OCI-LY1 (cell line): ENCODE measurements at regions not wholly inside any gene's neighbourhood (a gene's known extent, or its start where the extent isn't known, plus 50 kb on each side); places are given as distances from the start of the nearest gene placed in this dataset.

Experiments used
- H2AFZ ChIP-seq: fragments of 200-600 bp; sonication (generic), shearing (Covaris generic); 2 replicates; pipeline ENCODE4 v1.6.0; 2014; ENCODE audit warnings: antibody characterized with exemption, mild to moderate bottlenecking, low read length
- H3F3A ChIP-seq: fragments of 200-600 bp; sonication (generic), shearing (Covaris generic); 2 replicates; pipeline ENCODE4 v1.6.0; 2014; ENCODE audit warnings: mild to moderate bottlenecking, antibody characterized with exemption, low read length, moderate library complexity; ENCODE audit not compliant: insufficient read depth
- H3K27ac ChIP-seq: fragments of 200-600 bp; sonication (generic); 2 replicates; pipeline ENCODE4 v1.5.1; 2014; ENCODE audit warnings: low read length, mixed run types, mild to moderate bottlenecking, low read depth; ENCODE audit not compliant: poor library complexity, severe bottlenecking
- H3K27me3 ChIP-seq: fragments of 200-600 bp; sonication (generic); 2 replicates; pipeline ENCODE4 v1.6.0; 2014; ENCODE audit warnings: antibody characterized with exemption, mild to moderate bottlenecking, low read length, moderate library complexity; ENCODE audit not compliant: insufficient read depth
- H3K36me3 ChIP-seq: fragments of 200-600 bp; sonication (generic); 2 replicates; pipeline ENCODE4 v1.6.1; 2014; ENCODE audit warnings: mild to moderate bottlenecking, antibody characterized with exemption, low read length, moderate library complexity, mixed read lengths; ENCODE audit not compliant: insufficient read depth
- H3K4me1 ChIP-seq: fragments of 200-600 bp; sonication (generic); 2 replicates; pipeline ENCODE4 v1.5.1; 2014; ENCODE audit warnings: mild to moderate bottlenecking, low read length, moderate library complexity; ENCODE audit not compliant: insufficient read depth, severe bottlenecking
- H3K4me2 ChIP-seq: fragments of 200-600 bp; sonication (generic), shearing (Covaris generic); 2 replicates; pipeline ENCODE4 v1.6.1; 2014; ENCODE audit warnings: low read length
- H3K4me3 ChIP-seq: fragments of 200-600 bp; sonication (generic); 2 replicates; pipeline ENCODE4 v1.5.1; 2014; ENCODE audit warnings: low read length, low read depth, mild to moderate bottlenecking, mixed read lengths; ENCODE audit not compliant: poor library complexity, severe bottlenecking
- H3K79me2 ChIP-seq: fragments of 200-600 bp; shearing (Covaris generic); 2 replicates; pipeline ENCODE4 v1.6.1; 2016; ENCODE audit warnings: mixed run types, low read length, mixed read lengths; ENCODE audit not compliant: insufficient read depth
- H3K9ac ChIP-seq: fragments of 200-600 bp; sonication (generic), shearing (Covaris generic); 2 replicates; pipeline ENCODE4 v1.6.1; 2014; ENCODE audit warnings: mild to moderate bottlenecking, low read length, mixed read lengths
- H3K9me2 ChIP-seq: fragments of 200-600 bp; sonication (generic), shearing (Covaris generic); 2 replicates; pipeline ENCODE4 v1.6.1; 2014; ENCODE audit warnings: low read depth, mild to moderate bottlenecking, low read length, mixed read lengths
- H3K9me3 ChIP-seq: fragments of 200-600 bp; shearing (Covaris generic); 2 replicates; pipeline ENCODE4 v1.6.1; 2014; ENCODE audit warnings: low read length, mixed read lengths
- H4K20me1 ChIP-seq: fragments of 200-600 bp; sonication (generic), shearing (Covaris generic); 2 replicates; pipeline ENCODE4 v1.6.0; 2016; ENCODE audit warnings: mild to moderate bottlenecking, low read length; ENCODE audit not compliant: insufficient read depth
- EZH2 ChIP-seq: fragments of 200-600 bp; sonication (generic), shearing (Covaris generic); IDR thresholded peaks from 2 replicates; pipeline ENCODE4 v1.8.0; 2017; ENCODE audit warnings: borderline replicate concordance, mixed run types, mild to moderate bottlenecking, antibody characterized with exemption, low read length, moderate library complexity, mixed read lengths
- TF ChIP-seq, protein P1 (sequence below): fragments of 200-600 bp; sonication (generic), shearing (Covaris generic); IDR thresholded peaks from 2 replicates; pipeline ENCODE4 v1.5.1; 2017; ENCODE audit warnings: mild to moderate bottlenecking, antibody characterized with exemption, low read length, moderate library complexity, mixed read lengths

DNA sequence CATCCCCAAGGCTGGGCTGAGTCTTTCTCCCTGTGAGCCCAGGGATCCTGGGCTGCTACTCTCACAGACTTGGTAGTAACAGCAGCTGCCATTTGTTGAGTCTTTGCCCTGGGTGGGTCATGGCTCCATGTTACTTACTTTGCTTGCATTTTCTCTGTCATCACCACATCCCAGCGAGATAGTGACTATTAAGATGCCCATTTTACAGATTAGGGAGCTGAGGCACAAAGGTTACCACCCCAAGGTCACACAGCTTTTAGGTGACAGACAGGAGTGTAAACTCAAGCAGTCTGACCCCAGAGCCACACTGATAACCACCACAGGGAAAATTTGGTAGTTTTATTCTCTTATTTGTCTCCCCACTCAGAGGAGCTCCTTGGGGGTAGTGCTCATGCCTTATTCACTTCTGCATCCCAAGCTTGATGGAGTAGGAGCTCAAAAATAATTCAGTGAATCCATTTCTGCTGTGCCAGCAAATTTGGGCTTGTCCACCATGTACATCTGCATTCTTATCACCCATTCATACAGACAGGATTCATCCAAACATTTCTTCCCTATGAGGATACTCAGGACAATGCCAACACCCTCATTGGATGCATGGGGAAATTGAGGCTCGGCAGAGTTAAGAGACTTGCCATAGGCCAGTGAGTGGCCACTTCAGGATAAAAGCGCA, 263.2 kb downstream of the CBLN1 start:
- no peaks in the 10 kb centered on the region for H3K4me1 ChIP-seq

DNA sequence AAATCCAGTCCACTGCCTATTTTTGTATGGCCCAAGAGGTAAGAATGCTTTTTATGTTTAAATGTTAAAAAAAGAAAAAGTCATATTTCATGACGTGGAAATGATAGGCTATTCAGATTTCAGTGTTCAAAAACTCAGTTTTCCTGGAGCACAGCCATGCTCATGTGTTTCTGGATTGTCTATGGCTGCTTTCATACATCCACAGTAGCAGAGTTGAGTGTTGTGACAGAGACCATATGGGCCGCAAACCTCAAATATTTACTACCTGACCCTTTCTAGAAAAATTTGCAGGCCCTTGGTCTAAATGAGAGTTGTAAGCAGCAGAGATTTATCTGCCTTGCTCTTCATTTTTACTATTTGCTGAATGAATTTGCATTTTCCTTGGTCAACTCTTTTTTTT, 264.1 kb downstream of the CBLN1 start:
- Histone ChIP-seq H3K9me2 (no peaks in the 10 kb centered on the region), H3K4me3 (no peak overlapping the region), H3K27ac (no peak overlapping the region), H3K36me3 (no peaks in the 10 kb centered on the region), H3K4me1 (no peaks in the 10 kb centered on the region), H3K27me3 (no peaks in the 10 kb centered on the region), H3F3A (no peaks in the 10 kb centered on the region), H3K9me3 (no peaks in the 10 kb centered on the region), H3K79me2 (no peaks in the 10 kb centered on the region), H3K9ac (no peak overlapping the region), H2AFZ (no peak overlapping the region), H3K4me2 (no peak overlapping the region), H4K20me1 (no peaks in the 10 kb centered on the region)
- no peak for TF ChIP-seq EZH2
- TF ChIP-seq, protein P1, sequence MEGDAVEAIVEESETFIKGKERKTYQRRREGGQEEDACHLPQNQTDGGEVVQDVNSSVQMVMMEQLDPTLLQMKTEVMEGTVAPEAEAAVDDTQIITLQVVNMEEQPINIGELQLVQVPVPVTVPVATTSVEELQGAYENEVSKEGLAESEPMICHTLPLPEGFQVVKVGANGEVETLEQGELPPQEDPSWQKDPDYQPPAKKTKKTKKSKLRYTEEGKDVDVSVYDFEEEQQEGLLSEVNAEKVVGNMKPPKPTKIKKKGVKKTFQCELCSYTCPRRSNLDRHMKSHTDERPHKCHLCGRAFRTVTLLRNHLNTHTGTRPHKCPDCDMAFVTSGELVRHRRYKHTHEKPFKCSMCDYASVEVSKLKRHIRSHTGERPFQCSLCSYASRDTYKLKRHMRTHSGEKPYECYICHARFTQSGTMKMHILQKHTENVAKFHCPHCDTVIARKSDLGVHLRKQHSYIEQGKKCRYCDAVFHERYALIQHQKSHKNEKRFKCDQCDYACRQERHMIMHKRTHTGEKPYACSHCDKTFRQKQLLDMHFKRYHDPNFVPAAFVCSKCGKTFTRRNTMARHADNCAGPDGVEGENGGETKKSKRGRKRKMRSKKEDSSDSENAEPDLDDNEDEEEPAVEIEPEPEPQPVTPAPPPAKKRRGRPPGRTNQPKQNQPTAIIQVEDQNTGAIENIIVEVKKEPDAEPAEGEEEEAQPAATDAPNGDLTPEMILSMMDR: no peak

More for the DNA sequence above, 263.2 kb downstream of the CBLN1 start:
- no peak overlapping the region for H3K4me3 ChIP-seq
- no peak overlapping the region for H3K4me2 ChIP-seq
- H3K9me2 ChIP-seq: no peaks in the 10 kb centered on the region
- no peaks in the 10 kb centered on the region for H3K27me3 ChIP-seq
- H3K27ac ChIP-seq: no peak overlapping the region
- H3F3A ChIP-seq: no peaks in the 10 kb centered on the region
- H4K20me1 ChIP-seq: no peaks in the 10 kb centered on the region
- H3K9me3 ChIP-seq: no peaks in the 10 kb centered on the region
- no peak overlapping the region for H2AFZ ChIP-seq
- H3K79me2 ChIP-seq: no peaks in the 10 kb centered on the region
- H3K36me3 ChIP-seq: no peaks in the 10 kb centered on the region
- TF ChIP-seq EZH2: no peak
- TF ChIP-seq, protein P1: no peak
- H3K9ac ChIP-seq: no peak overlapping the region

DNA sequence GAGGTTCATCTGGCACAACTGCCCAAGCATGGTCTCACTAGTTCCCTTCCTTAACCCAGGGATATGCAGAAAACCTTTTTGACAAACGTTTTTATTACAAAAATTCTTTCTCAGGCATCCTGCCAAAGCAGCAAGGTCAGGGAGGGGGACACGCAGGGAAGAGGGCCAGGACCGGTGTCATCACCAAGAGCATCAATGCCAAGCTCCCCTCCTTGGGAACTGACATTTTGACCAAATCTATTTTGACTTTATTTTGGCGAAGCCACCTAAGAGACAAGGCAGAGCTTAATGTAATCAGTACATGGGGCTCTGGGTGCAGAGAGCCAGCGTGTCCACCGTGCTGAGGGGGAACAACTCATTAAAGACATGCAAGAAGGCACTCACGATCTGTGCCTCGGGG, 265.2 kb downstream of the CBLN1 start:
- H3K9me2 ChIP-seq: no peaks in the 10 kb centered on the region
- no peaks in the 10 kb centered on the region for H3K79me2 ChIP-seq
- H3K9ac ChIP-seq: no peak overlapping the region
- no peak overlapping the region for H2AFZ ChIP-seq
- H3K9me3 ChIP-seq: no peaks in the 10 kb centered on the region
- TF ChIP-seq, protein P1: no peak
- TF ChIP-seq EZH2: no peak
- no peak overlapping the region for H3K4me2 ChIP-seq
- H3K4me1 ChIP-seq: no peaks in the 10 kb centered on the region
- no peaks in the 10 kb centered on the region for H3K27me3 ChIP-seq
- H3K27ac ChIP-seq: no peak overlapping the region
- H3F3A ChIP-seq: no peaks in the 10 kb centered on the region
- H4K20me1 ChIP-seq: no peaks in the 10 kb centered on the region
- H3K4me3 ChIP-seq: no peak overlapping the region
- H3K36me3 ChIP-seq: no peaks in the 10 kb centered on the region
